A673 (cell line): ENCODE measurements at regions not wholly inside any gene's neighbourhood (a gene's known extent, or its start where the extent isn't known, plus 50 kb on each side); places are given as distances from the start of the nearest gene placed in this dataset.

Experiments used
- BruUV-seq: library from RNA; stranded (reverse); fragments of 400-500 nt; replicated peaks from 2 replicates; lab custom pipeline; 2021; lab: Mats Ljungman, UMichigan
- CTCF ChIA-PET: fragments of 300-600 bp; sonication (Branson Sonifier 250); formaldehyde crosslinking; loops from one replicate; lab custom pipeline; 2022; ENCODE audit warnings: antibody characterized with exemption; lab: Charles Lee
- POLR2A ChIA-PET: fragments of 300-600 bp; sonication (Branson Sonifier 250); formaldehyde crosslinking; loops from one replicate; lab custom pipeline; 2022; ENCODE audit warnings: antibody characterized with exemption; ENCODE audit not compliant: low non-redundant PET; lab: Charles Lee
- DNase-seq: peaks from one replicate; pipeline ENCODE4 v3.0.0-alpha.2; 2015; ENCODE audit warnings: low spot score
- H3K27ac ChIP-seq: fragments of 200-600 bp; sonication (generic); 2 replicates; pipeline ENCODE4 v1.5.1; 2016; ENCODE audit warnings: mixed run types, low read depth, mild to moderate bottlenecking, mixed read lengths, antibody characterized with exemption, low read length; ENCODE audit not compliant: poor library complexity, severe bottlenecking
- H3K27me3 ChIP-seq: fragments of 200-600 bp; sonication (generic); replicated peaks from 2 replicates; pipeline ENCODE4 v1.6.1; 2017; ENCODE audit warnings: mixed run types, low read depth, mild to moderate bottlenecking, mixed read lengths, antibody characterized with exemption, low read length; ENCODE audit not compliant: insufficient read depth, poor library complexity
- H3K36me3 ChIP-seq: fragments of 200-600 bp; sonication (generic); 2 replicates; pipeline ENCODE4 v1.6.1; 2016; ENCODE audit warnings: mixed run types, mild to moderate bottlenecking, mixed read lengths, antibody characterized with exemption, low read length; ENCODE audit not compliant: insufficient read depth, poor library complexity, severe bottlenecking
- H3K4me1 ChIP-seq: fragments of 200-600 bp; sonication (generic); 2 replicates; pipeline ENCODE4 v1.6.1; 2017; ENCODE audit warnings: mixed run types, mild to moderate bottlenecking, mixed read lengths, antibody characterized with exemption, low read length; ENCODE audit not compliant: insufficient read depth, poor library complexity, severe bottlenecking
- H3K4me3 ChIP-seq: fragments of 200-600 bp; sonication (generic); 2 replicates; pipeline ENCODE4 v1.5.1; 2016; ENCODE audit warnings: low read depth, mixed run types, mild to moderate bottlenecking, mixed read lengths, low read length; ENCODE audit not compliant: poor library complexity, severe bottlenecking
- H3K9me3 ChIP-seq: fragments of 200-600 bp; sonication (generic); 2 replicates; pipeline ENCODE4 v1.6.1; 2016; ENCODE audit warnings: mixed run types, low read depth, mild to moderate bottlenecking, mixed read lengths, antibody characterized with exemption, low read length; ENCODE audit not compliant: poor library complexity, severe bottlenecking
- CTCF ChIP-seq: fragments of 300-800, 200-600 bp; sonication (generic); conservative IDR thresholded peaks from 2 replicates; pipeline ENCODE4 v1.5.1; 2017; ENCODE audit warnings: low read depth, mild to moderate bottlenecking, antibody characterized with exemption, low read length, moderate library complexity, mixed read lengths
- EZH2 ChIP-seq: fragments of 200-600 bp; sonication (generic); IDR thresholded peaks from 2 replicates; pipeline ENCODE4 v1.6.1; 2017; ENCODE audit warnings: borderline replicate concordance, low read depth, mild to moderate bottlenecking, mixed read lengths, antibody characterized with exemption, low read length; ENCODE audit not compliant: poor library complexity, severe bottlenecking
- intact Hi-C: fragments of 100-400 bp; cut with micrococcal nuclease; formaldehyde crosslinking; loops from one replicate; pipeline ENCODE4 v1.10.0; 2022; ENCODE audit not compliant: unreplicated experiment

- ChIA-PET POLR2A (no interaction called here), CTCF (no interaction called here)
- no peaks in the 10 kb centered on the region for H3K27me3 ChIP-seq
- peaks cover under 1% of the 10 kb centered on the region for H3K9me3 ChIP-seq
- no TSS peak for BruUV-seq
- no peak for DNase-seq
- H3K27ac ChIP-seq, result no peak overlapping the region
- H3K36me3 ChIP-seq, result no peaks in the 10 kb centered on the region
- TF ChIP-seq EZH2, result no peak
- TF ChIP-seq CTCF, result no peak
- intact Hi-C loops, result loop anchor here (5.0 kb wide), 1 partner anchor 134 kb away; no protein-coding TSS in a partner anchor
- no peak overlapping the region for H3K4me3 ChIP-seq
- no peaks in the 10 kb centered on the region for H3K4me1 ChIP-seq
These were observed 153.9 kb downstream of the SMC2 start for GRCh38 chr9:104247899-104248460.

- Histone ChIP-seq H3K9me3 (peaks cover 18% of the 10 kb centered on the region), H3K4me1 (no peaks in the 10 kb centered on the region), H3K36me3 (no peaks in the 10 kb centered on the region), H3K27me3 (no peaks in the 10 kb centered on the region), H3K27ac (no peak overlapping the region), H3K4me3 (no peak overlapping the region)
- intact Hi-C loops, result no loop called here
- DNase-seq, result no peak
- TF ChIP-seq CTCF (no peak), EZH2 (no peak)
- CTCF ChIA-PET, result no interaction called here
- POLR2A ChIA-PET, result no interaction called here
- no TSS peak for BruUV-seq
These were observed 162.1 kb downstream of the SMC2 start for GRCh38 chr9:104256031-104256695.

- ChIA-PET CTCF (no interaction called here), POLR2A (no interaction called here)
- intact Hi-C loops, result no loop called here
- H3K27ac ChIP-seq, result no peak overlapping the region
- BruUV-seq, result no TSS peak
- TF ChIP-seq CTCF (no peak), EZH2 (no peak)
- no peaks in the 10 kb centered on the region for H3K36me3 ChIP-seq
- no peak overlapping the region for H3K4me3 ChIP-seq
- no peak for DNase-seq
- H3K4me1 ChIP-seq, result no peaks in the 10 kb centered on the region
- no peaks in the 10 kb centered on the region for H3K27me3 ChIP-seq
- H3K9me3 ChIP-seq, result peaks cover 18% of the 10 kb centered on the region
These were observed 162.6 kb downstream of the SMC2 start for GRCh38 chr9:104256696-104257062.
